Gastrocnemius medialis (tissue), 4 donors: ENCODE measurements at regions not wholly inside any gene's neighbourhood (a gene's known extent, or its start where the extent isn't known, plus 50 kb on each side); places are given as distances from the start of the nearest gene placed in this dataset.

Source experiments
- ATAC-seq, 2 donors: fragments of 150-250 bp; one replicate each; pipeline ENCODE4 v1.9.1; 2016
- DNase-seq, 2 donors: peaks; one replicate each; pipeline ENCODE4 v3.0.0-alpha.2; 2019
- H3K27ac ChIP-seq, 4 donors: fragments of 200-600 bp; sonication (generic); 1 replicate in 1 of 4; 2 replicates in 3 of 4; pipeline ENCODE4 v1.5.1; 2016 to 2018; ENCODE audit warnings: mild to moderate bottlenecking in 2 of 4, moderate library complexity in 1 of 4
- H3K27me3 ChIP-seq, 3 donors: fragments of 200-600 bp; sonication (generic) in 2 of 3; 1 replicate in 1 of 3; 2 replicates in 2 of 3; pipeline versions ENCODE4 v1.5.1 to v1.6.0; 2016 to 2019; ENCODE audit warnings: mild to moderate bottlenecking in 1 of 3, moderate library complexity in 1 of 3
- H3K36me3 ChIP-seq, 2 donors: fragments of 200-600 bp; sonication (generic) in 1 of 2; one replicate each; pipeline ENCODE4 v1.5.1; 2017 to 2018
- H3K4me1 ChIP-seq, 2 donors: fragments of 200-600 bp; sonication (generic) in 1 of 2; one replicate each; pipeline ENCODE4 v1.5.1; 2016 to 2017; ENCODE audit warnings: mild to moderate bottlenecking in 2 of 2
- H3K4me3 ChIP-seq, 4 donors: fragments of 200-600 bp; sonication (generic) in 3 of 4; 1 replicate in 1 of 4; 2 replicates in 3 of 4; pipeline ENCODE4 v1.5.1; 2016 to 2019; ENCODE audit warnings: mild to moderate bottlenecking in 2 of 4
- H3K9me3 ChIP-seq, 3 donors: fragments of 200-600 bp; sonication (generic) in 2 of 3; 1 replicate in 1 of 3; 2 replicates in 2 of 3; pipeline ENCODE4 v1.5.1; 2016 to 2019
- CTCF ChIP-seq, 5 experiments: fragments of 450-650 bp in 3 of 5; fragments of 200-600 bp in 2 of 5; sonication (generic) in 2 of 5; IDR thresholded peaks in 4 of 5; conservative IDR thresholded peaks in 1 of 5; 1 replicate in 4 of 5; 2 replicates in 1 of 5; pipeline ENCODE4 v1.5.1; 2016 to 2019; ENCODE audit warnings: antibody characterized with exemption in 5 of 5, mild to moderate bottlenecking in 3 of 5, moderate library complexity in 3 of 5
- POLR2A ChIP-seq, 2 donors: fragments of 450-650 bp; IDR thresholded peaks; one replicate each; pipeline ENCODE4 v1.6.1; 2017; ENCODE audit warnings: antibody characterized with exemption in 2 of 2, mild to moderate bottlenecking in 2 of 2, moderate library complexity in 2 of 2
- in situ Hi-C, 4 donors: fragments of 200-750 bp; cut with MboI; loops; one replicate each; pipeline versions ENCODE4 v1.15.0 to v1.8.0; 2017; ENCODE audit warnings: low sequenced_read_pairs in 4 of 4
- intact Hi-C: fragments of 100-400 bp; cut with DNase I; formaldehyde crosslinking; loops from one replicate; pipeline ENCODE4 v1.15.1; 2023; ENCODE audit warnings: low total_unique reads

GRCh38 chr17:5683241-5683640 is 98.9 kb upstream of the NLRP1 start:
- no peaks in the 10 kb centered on the region for H3K36me3 ChIP-seq
- no peaks in the 10 kb centered on the region for H3K9me3 ChIP-seq
- H3K27ac ChIP-seq, result no peak overlapping the region
- no peak for TF ChIP-seq CTCF (IDR thresholded peaks at IDR 0.05 in 4 of 5, conservative IDR thresholded peaks at IDR 0.05 in 1 of 5)
- TF ChIP-seq POLR2A (IDR thresholded peaks at IDR 0.05), result no peak
- no peaks in the 10 kb centered on the region for H3K4me1 ChIP-seq
- DNase-seq, result no peak
- no peak overlapping the region for H3K4me3 ChIP-seq
- H3K27me3 ChIP-seq, result peaks cover 0 to 5% (median 4%) of the 10 kb centered on the region in 3 donors
- in situ Hi-C loops, result no loop called here
- intact Hi-C loops, result no loop called here
- ATAC-seq, result no peak

- intact Hi-C loops, result no loop called here
- DNase-seq (no peak), ATAC-seq (no peak)
- Histone ChIP-seq H3K4me3 (no peak overlapping the region), H3K27ac (no peak overlapping the region), H3K36me3 (no peaks in the 10 kb centered on the region), H3K9me3 (no peaks in the 10 kb centered on the region), H3K27me3 (peaks cover 0 to 4% (median 3%) of the 10 kb centered on the region in 3 donors), H3K4me1 (no peaks in the 10 kb centered on the region)
- in situ Hi-C loops, result no loop called here
- TF ChIP-seq CTCF (IDR thresholded peaks at IDR 0.05 in 4 of 5, conservative IDR thresholded peaks at IDR 0.05 in 1 of 5) (no peak), POLR2A (IDR thresholded peaks at IDR 0.05) (no peak)
Observed at GRCh38 chr17:5686074-5686635, 101.8 kb upstream of the NLRP1 start.

GRCh38 chr17:5687646-5688045 is 103.3 kb upstream of the NLRP1 start:
- TF ChIP-seq CTCF (IDR thresholded peaks at IDR 0.05 in 4 of 5, conservative IDR thresholded peaks at IDR 0.05 in 1 of 5), result no peak
- Histone ChIP-seq H3K27ac (no peak overlapping the region), H3K4me3 (no peak overlapping the region), H3K36me3 (no peaks in the 10 kb centered on the region), H3K9me3 (no peaks in the 10 kb centered on the region), H3K4me1 (no peaks in the 10 kb centered on the region), H3K27me3 (peaks cover 0 to 4% (median 0%) of the 10 kb centered on the region in 3 donors)
- DNase-seq (no peak), ATAC-seq (no peak)
- in situ Hi-C loops (no loop called here), intact Hi-C loops (no loop called here)

- Histone ChIP-seq H3K27ac (no peak overlapping the region), H3K4me1 (no peaks in the 10 kb centered on the region), H3K27me3 (peaks cover 0 to 11% (median 0%) of the 10 kb centered on the region in 3 donors), H3K36me3 (no peaks in the 10 kb centered on the region), H3K4me3 (no peak overlapping the region), H3K9me3 (no peaks in the 10 kb centered on the region)
- TF ChIP-seq CTCF (IDR thresholded peaks at IDR 0.05 in 4 of 5, conservative IDR thresholded peaks at IDR 0.05 in 1 of 5) (no peak), POLR2A (IDR thresholded peaks at IDR 0.05) (no peak)
- intact Hi-C loops (no loop called here), in situ Hi-C loops (no loop called here)
- DNase-seq (no peak), ATAC-seq (no peak)
Observed at GRCh38 chr17:5693821-5694220, 109.5 kb upstream of the NLRP1 start.

GRCh38 chr17:5694551-5694950 is 110.2 kb upstream of the NLRP1 start:
- Histone ChIP-seq H3K4me3 (no peak overlapping the region), H3K27ac (no peak overlapping the region), H3K9me3 (no peaks in the 10 kb centered on the region), H3K36me3 (no peaks in the 10 kb centered on the region), H3K27me3 (peaks cover 0 to 19% (median 1%) of the 10 kb centered on the region in 3 donors), H3K4me1 (no peaks in the 10 kb centered on the region)
- ATAC-seq (no peak), DNase-seq (no peak)
- in situ Hi-C loops, result no loop called here
- intact Hi-C loops, result no loop called here
- no peak for TF ChIP-seq CTCF (IDR thresholded peaks at IDR 0.05 in 4 of 5, conservative IDR thresholded peaks at IDR 0.05 in 1 of 5)
- TF ChIP-seq POLR2A (IDR thresholded peaks at IDR 0.05), result no peak
